ENCODE measurements at regions not wholly inside any gene's neighbourhood (a gene's known extent, or its start where the extent isn't known, plus 50 kb on each side); places are given as distances from the start of the nearest gene placed in this dataset.

DNA sequence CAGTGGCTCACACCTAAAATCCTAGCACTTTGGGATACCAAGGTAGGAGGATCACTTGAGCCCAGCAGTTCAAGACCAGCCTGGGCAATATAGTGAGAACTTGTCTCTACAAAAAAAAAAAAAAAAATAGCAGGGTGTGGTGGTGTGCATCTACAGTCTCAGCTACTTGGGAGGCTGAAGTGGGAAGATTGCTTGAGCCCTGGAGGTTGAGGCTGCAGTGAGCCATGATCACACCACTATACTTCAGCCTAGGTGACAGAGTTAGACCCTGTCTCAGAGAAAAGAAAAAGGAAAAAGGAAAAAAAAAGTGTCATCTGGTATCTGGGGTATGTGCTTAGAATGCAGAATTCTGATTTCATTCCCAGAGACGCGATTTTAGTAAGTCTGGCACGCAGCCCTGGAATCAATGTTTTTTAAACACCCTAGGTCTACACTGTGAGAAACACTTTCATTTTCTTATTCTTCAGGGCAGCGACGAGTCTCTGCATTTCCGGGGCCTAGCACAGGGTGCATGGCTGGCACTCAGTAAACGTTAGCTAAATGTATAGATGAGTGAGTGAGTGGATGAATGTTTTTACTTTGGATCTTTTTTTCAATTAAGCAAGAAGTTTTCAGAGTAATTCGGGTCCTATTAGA, 243.8 kb upstream of the PWP1 start:
- peak; percentile 34 for DNase-seq (ENCODE audit: low spot score)

DNA sequence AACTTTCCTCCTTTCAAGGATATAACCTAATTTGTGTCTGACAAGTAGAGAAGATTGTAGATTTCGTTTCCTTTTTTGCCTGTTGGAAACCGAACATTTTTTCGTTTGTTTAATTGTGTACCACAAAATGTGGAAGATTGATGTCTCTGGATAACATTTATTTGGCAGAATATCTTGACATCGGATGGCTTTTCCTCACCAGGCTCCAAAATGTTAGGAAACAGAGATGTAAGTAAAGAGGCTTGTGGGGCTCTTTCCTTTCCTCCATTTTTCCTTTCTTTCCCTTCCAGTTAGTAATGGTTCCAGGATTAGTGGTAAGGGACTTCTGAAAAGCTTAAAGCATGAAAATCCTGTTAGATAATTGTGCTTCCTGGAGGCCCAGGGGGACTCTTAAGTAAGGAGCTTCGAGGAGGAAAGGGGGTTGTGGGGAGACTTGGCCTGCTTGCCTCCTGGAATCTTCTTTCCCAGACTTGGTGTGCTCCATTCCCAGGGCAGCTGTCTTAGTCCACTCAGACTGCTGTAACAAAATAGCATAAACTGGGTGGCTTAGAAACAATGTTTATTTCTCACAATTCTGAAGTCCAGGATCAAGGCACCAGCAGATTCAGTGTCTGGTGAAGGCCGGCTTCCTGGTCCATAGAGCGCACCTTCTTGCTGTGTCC, 243.1 kb upstream of the PWP1 start:
- peak; percentile 21 for DNase-seq (ENCODE audit: low spot score)

DNA sequence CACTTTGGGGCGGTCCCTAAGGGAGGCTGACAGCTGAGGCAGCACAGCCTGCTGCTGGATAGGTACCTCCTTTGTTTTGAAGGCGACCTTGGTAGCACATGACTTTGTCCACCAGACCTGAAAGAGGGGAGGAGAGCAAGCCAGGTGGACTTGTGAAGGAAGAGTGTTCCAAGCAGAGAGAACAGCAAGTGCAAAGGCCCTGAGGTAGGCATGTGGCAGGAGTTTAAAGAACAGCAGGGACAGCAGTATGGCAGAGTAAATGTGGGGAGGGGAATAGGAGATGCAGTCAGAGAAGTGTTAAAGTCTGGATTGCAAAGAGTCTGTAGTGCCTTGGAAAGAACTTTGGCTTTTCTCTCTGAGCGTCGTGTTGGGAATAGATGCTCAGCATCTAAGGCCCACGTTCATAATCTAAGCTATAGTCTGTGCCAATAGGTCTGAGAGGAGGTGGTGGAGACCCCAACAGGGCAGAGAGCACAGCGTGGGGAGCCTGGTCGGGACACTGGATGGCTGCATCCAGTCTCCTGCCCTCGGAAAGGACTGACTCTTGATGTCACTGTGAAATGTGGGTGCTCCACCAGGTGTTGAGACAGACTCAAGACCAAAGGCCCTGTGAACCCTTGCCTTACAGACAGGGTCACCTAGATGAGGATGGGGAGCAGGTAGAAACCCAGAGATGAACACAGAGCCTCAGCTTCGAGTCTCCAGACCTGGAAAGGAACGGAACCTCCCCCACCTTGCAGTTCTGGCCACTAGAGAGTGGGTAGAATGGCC, 242.1 kb upstream of the PWP1 start:
- no peak for DNase-seq (ENCODE audit: low spot score)

DNA sequence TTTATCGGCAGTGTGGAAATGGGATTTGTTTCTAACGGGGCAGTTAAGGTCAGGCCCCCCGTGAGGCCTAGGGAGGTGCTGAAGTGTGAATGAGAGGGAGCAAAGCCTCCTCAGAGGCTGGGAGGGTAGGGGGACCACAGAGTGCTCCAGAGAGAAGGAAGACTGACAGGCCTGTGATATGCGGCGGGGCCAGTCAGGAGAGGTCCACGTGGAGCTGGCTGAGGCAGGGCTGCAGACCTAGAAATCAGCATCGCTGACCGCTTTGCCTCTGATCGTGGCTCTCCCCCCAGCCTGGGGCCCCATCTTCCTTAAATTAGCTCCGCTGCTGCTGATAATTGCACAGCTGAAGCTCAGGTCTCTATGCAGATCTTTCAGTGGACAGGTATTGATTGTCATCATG, 240.8 kb upstream of the PWP1 start:
- no peak for DNase-seq (ENCODE audit: low spot score)

DNA sequence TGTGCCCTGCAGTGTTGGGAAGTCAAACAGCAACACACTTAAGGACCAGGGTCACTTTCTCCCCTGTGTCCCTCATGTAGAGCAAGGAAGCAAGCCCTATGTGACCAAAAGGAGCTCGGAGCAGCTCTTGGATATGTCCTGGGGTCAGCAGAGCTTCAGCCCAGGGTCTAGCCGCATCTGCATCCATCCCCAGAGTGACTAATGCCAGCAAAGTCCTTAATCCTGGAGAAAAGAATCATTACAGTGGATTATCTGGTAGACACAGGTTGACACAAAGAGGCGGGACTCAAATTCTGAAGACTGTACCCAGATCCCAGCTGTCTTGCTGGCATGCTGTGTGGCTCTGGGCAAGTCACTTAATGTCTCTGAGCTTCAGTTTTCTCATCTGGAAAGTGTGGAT, 239.1 kb upstream of the PWP1 start:
- DNase-seq (ENCODE audit: low spot score): no peak

DNA sequence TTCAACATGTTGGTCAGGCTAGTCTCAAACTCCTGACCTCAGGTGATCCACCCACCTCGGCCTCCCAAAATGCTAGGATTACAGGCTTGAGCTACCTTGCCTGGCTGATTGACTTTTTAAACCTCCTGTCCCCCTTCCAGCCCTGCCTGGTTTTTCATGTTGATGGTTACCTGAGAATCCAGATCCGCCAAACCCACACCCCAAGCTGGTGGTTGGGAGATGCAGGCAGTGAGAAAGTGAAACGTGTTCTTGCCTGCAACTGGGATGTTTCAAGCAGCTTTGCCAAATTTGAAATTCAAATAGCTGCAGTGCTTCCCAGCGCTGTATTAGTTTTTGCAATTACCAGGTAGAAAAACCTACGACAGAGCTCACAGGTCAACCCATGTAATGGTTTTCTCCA, 238.3 kb upstream of the PWP1 start:
- no peak for DNase-seq (ENCODE audit: low spot score)

DNA sequence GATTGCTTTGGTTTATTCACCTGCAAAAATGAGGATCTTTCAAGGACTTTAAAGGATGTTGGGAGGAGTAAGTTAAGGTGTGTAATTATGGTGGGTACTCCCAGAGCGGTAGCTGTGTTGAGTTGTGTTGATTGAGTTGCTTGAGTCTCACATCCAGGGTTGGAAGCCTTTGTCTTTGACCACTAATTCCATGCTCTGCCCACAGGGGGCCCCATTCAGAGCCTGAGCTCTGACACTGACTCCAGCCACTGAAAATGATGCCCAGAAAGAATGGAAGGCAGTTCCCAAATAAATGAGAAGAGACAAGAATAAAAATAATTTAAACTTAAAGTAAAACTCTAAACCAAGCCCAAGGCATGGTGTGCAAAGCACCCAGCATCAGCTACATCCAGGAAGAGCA, 237.4 kb upstream of the PWP1 start:
- DNase-seq (ENCODE audit: low spot score): no peak

DNA sequence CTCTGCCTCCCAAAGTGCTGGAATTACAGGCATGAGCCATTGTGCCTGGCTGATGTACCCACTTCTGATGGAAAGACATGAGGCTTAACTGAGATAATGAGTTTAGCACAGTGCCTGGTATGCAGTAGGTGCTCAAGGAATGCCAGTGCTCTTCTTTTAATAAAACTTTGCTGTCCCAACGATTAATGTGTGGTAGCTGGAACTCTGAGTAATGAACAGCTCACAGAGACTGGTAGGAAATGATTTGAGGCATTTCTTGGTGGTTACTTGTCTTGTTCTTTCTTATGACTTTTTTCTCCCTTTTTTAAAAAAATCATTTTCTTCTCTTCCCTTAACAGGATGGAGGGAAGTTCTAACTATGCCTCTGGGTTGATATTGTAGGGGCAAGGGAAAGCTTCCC, 235.7 kb upstream of the PWP1 start:
- no peak for DNase-seq (ENCODE audit: low spot score)

DNA sequence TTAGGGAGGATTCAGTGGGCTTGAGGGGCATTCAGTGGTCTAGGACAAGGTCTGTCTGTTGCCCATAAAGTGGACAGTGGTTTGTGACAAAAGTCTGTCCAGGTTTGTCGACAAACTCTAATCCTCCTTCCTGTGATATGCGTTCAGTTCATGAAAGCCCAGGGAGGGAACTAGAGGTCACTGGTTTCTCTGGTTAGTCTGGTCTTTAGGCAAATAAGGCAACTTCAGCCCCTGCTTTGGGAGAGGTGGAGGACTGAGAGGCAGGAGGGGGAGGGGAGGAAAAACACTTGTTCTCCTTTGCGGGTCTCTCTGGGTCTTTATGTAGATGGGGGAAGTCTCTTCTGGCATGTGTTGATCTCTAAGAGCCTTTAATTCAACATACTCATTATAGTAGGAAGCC, 235.1 kb upstream of the PWP1 start:
- DNase-seq (ENCODE audit: low spot score): no peak

DNA sequence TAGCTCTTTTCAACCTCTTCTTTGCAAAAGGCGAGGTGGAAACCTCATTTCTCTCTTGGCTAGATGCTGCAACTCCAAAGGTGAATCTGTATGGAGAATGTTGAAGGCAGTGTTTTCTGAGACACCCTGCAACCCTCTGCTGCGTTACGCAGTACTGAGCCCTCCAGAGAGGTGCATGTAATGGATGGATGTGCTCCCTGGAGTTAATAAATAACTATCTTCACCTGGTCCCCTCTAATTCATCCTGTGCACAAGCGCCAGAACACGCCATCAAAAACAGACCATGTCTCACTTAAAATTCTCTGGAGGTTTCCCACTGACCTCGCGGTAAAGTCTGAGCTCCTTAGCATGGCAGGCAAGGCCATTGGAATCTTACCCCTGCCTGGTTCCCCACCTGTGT, 234.4 kb upstream of the PWP1 start:
- no peak for DNase-seq (ENCODE audit: low spot score)

DNA sequence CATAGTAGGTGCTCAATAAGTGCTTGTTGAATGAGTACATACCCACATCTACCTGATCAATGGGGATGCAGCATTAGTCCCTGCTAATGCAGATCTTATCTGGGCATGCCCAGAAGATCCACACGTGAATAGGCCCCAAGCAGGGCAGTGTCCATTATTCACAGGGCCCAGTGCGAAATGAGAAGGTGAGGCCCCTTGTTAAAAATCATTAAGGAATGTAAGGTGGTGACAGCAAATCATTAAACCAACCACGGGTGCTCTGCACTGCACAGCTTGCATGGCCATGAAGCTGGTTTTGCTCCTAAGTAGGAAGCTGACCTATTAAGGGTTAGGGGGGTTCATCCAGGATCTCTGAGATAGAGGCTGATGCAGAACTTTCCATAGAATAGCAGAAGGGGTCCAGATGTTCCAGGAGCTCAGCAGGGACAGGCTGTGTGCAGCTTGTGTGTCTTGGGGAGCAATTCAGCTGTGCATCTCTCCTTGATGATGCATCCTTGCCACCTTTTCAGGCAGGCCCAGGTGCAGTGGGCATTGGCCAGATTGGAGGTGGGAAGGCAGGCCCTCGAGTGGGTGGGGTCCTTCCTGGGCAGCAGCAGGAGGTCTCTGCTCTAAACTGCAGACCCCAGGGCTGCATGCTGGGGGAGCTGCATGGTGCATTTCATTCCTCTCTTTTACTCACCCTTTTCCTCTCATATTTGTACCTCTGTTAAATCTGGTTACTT, 231.3 kb upstream of the PWP1 start:
- no peak for DNase-seq (ENCODE audit: low spot score)

DNA sequence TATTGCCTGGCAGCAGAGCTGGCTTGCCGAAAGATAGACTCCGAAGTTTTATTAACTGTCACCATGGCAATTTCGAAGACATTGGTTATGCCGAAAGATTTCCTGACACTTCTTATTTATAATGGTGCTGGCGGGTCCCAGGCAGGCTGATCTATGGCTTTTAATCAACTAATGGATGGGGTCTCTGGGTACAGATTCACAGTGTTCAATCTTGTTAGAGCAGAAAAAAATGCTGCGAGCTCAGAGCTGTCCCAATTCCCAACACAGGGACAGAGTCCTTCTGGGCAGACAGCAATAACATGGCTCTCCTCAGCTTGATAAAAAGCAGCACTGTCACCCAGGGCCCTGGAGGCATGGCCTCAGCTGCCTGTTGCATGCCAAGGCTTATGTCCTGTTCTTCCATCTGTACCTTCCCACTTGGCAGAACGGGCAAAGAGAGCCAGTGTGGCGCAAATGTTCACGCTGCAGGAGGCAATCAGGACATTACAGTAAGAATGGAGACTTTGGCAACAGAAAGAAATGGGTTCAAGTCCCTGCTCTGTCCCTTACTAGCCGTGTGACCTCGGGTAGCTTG, 228.2 kb upstream of the PWP1 start:
- DNase-seq (ENCODE audit: low spot score): no peak

DNA sequence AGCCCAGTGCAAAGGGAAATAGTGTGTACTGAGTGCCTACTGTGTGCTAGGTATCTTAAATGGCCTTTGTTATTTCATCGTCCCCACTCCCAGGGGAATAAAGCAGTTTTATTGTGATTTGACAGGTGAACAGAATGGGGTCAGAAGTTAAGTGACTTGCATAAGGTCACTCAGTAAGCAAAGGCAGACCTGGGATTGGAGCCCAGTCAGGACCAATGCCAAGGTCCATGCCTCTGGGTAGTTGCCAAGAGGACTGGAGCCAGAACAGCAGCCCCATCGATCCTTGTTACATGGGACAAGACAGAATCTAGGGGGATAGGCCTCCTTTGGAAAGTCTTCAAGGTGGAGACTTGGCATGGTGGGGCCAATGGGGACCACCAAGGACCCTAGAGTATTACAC, 227.4 kb upstream of the PWP1 start:
- DNase-seq (ENCODE audit: low spot score): no peak

DNA sequence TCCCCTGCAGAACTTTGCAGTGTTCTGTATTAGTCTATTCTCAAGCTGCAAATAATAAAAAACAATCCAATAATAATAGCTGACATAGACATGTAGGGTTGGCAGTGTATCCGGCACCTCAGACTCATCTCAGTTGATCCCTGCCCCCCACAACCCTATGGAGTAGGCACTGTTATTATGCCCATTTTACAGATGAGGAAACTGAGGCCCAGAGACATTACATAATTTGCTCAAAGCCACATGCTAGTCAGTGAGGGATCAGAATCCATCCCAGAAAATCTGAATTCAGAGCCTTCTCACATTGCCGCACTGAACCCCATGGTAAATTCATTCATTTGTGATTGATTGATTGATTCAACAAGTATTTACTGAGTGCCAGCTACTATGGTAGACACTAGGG, 226.6 kb upstream of the PWP1 start:
- DNase-seq (ENCODE audit: low spot score): no peak

DNA sequence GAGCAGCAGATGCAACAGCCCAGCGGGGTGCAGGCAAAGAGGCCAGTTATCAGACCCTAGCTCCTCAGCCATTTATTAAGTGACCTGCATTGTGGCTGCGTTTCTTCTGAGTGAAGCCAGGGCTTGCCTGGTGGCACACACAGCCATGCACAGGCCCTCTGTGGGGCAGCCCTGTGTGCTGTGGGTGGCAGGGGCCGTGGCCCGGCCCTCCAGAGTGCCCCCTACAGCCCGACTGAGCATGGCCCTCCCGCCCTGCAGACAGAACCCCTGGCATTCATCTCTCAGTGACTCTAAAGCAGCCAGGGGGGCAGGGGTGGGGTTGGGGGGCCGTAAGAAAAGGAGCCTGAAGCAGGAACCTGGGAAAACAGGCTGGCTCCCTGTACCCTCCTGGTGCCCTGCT, 226.0 kb upstream of the PWP1 start:
- DNase-seq (ENCODE audit: low spot score): no peak

DNA sequence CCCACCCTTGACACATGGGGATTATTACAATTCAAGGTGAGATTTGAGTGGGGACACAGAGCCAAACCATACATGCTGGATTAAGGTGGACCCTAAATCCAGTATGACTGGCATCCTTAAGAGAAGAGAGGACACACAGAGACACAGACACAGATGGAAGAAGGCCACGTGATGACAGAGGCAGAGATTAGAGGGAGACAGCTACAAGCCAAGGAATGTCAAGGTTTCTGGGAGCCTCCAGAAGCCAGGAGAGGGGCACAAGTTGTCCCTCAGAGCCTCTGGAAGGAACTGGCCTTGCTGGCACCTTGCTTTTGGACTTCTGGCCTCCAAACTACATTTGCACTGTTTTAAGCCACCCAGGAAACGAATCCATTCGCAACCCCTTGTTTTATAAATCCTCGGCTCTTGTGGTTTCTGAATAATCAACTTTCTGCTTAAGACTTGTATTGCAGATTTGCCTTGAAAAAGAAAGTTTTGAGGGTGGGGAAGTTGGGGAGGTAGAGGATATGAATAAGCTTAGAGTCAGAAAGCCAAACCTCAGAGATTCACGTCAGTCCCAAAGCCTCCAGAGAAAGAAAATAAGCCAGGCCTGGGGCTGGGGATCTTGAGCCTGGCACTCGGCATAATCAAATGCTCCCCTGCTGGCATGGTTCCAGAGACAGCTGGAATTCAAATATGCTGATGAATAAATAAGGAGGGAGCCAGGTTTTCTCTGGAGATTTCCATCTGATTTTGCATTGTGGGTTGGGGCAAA, 224.2 kb upstream of the PWP1 start:
- peak; percentile 86 for DNase-seq (ENCODE audit: low spot score)

DNA sequence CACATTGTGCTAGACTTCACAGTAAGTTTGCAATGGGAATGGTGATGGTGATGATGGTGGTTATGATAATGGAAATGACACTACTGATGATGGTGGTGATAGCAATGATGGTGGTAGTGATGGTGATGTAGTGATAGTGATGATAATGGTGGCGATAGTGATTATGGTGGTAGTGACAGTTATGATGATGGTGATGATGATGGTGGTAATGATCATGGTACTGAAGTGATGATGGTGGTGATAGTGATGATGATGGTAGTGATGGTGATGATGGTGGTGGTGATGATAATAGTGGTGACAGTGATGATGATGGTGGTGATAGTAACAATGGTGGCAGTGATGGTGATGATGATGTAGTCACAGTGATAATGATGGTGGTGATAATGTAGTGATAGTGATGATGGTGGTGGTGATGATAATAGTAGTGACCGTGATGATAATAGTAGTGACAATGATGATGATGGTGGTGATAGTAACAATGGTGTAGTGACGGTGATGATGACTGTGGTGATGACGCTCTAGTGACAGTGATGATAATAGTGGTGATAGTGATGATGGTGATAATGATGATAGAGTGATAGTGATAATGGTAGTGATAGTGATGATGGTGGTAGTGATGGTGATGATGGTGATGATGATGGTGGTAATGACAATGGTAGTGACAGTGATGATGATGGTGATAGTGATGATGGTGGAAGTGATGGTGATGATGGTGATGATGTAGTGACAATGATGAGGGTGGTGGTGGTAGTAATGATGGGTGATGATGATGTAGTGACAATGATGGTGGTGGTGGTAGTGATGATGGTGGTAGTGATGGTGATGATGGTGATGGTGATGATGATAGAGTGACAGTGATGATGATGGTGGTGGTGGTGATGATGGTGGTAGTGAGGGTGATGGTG, 222.9 kb upstream of the PWP1 start:
- no peak for DNase-seq (ENCODE audit: low spot score)

DNA sequence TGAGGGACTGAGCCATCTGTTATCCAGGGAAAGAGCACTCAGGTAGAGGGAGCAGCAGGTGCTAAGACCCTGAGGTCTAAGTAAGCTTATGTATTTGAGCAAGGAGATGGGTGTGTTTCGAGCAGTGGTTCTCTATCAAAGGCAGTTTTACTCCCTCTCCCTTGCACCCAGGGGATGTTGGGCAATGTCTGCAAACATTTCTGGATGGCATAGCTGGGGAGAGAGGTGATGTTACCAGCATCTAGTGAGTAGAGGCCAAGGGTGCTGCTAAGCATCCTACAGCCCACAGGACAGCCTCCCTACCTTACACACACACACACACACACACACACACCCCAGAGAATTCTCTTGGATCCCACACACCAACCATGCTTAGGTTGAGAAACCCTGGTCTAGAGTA, 221.0 kb upstream of the PWP1 start:
- DNase-seq (ENCODE audit: low spot score): no peak

DNA sequence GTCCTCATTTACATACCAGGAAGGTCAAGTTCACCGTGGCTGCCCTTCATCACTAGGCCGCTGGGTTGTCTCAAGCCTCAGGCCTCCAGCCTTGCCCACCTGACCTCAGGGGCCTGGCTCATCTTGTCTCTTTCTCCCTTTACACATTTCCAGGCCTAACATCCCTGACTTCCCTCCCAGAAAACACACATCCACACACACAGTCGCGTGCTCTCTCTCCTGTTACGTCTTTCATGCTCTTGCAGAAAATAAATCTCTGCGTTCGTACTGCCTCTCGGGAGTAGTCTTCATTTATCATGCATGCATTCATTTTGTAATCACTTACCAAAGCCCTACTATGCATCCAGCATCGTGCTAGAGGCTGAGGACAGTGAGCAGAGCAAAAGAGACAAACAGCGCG, 220.0 kb upstream of the PWP1 start:
- DNase-seq (ENCODE audit: low spot score): no peak

DNA sequence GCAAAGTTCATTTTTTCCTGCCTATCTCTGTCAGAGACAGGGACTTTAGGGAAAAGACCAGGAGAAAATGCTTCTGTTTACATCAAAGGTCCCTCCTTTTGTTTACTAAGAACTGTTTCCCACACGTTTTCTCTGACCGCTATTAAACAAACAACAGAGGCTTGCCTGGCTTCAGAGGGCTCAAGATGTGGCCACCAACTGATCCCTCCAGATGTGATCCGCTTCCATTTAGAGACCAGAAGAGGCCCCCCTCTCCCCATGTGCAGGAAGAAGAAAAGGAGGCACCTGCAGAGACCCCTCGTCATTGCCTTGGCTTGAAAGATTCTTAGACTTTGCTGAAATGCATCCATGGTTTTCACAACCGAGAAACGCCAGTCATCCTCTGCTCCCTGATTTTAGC, 217.9 kb upstream of the PWP1 start:
- DNase-seq (ENCODE audit: low spot score): no peak

Measured in umbilical cord (tissue), 1 donor.